ENCODE measurements at regions not wholly inside any gene's neighbourhood (a gene's known extent, or its start where the extent isn't known, plus 50 kb on each side); places are given as distances from the start of the nearest gene placed in this dataset.

DNA sequence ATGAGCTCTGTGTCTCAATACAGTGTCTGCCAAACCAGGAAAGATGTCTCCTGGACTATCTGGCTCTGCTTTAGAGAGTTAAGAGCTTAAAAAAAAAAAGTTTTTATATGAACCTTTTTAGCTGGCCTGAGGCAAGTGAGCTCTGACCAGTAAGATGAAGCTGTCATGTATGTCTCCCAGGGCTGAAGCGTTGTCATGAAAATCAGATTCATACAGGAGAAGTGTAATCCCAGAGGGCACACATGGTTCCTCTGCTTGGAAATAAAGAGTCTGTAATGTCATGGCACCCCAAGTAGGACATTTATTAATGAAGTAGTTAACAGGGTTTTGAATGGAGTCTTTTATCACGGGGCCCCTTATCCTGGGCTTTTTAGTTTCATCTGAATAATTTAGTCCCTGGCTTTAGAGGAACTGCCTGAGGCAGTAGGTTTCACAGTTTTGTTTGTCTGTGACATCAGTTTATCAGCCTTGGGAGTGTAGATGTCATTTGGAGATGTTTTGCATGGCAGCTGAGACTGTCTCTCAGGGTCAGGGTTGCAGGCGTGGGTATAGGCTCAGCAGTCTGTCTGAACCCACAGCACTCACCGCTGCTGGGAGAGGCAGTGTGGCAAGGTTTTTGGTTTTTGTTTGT lies 223.3 kb downstream of the DIRAS2 start:
- Histone ChIP-seq H3K4me1 (replicated peaks in 1 of 2) (no peaks in the 10 kb centered on the region), H3K9me3 (replicated peaks in 1 of 3) (no peaks in the 10 kb centered on the region)
- WGBS, 4 donors: 62 to 81% (median 78%) methylated on average over 4 of the region's 4 CpGs

GRCh38 chr9:90420211-90420610 lies 222.4 kb downstream of the DIRAS2 start:
- Histone ChIP-seq H3K27ac (no peak overlapping the region), H3K9me3 (replicated peaks in 1 of 3) (no peaks in the 10 kb centered on the region), H3K27me3 (no peaks in the 10 kb centered on the region), H3K4me1 (replicated peaks in 1 of 2) (no peaks in the 10 kb centered on the region), H3K4me3 (no peak overlapping the region), H3K36me3 (replicated peaks in 1 of 2) (no peaks in the 10 kb centered on the region)
- no peak for DNase-seq
- 58 to 74% (median 59%) methylated on average over 3 of the region's 3 CpGs for WGBS, 4 donors
- intact Hi-C loops (cut with DNase I): no loop called here
- TF ChIP-seq POLR2A (IDR thresholded peaks at IDR 0.05) (no peak), CTCF (IDR thresholded peaks at IDR 0.05) (no peak)

More for the DNA sequence above, 223.3 kb downstream of the DIRAS2 start:
- no peak for DNase-seq
- TF ChIP-seq POLR2A (IDR thresholded peaks at IDR 0.05) (no peak), CTCF (IDR thresholded peaks at IDR 0.05) (no peak)
- no peaks in the 10 kb centered on the region for H3K36me3 ChIP-seq (replicated peaks in 1 of 2)
- H3K27me3 ChIP-seq: no peaks in the 10 kb centered on the region
- intact Hi-C loops (cut with DNase I): no loop called here
- H3K4me3 ChIP-seq: no peak overlapping the region
- H3K27ac ChIP-seq: no peak overlapping the region

GRCh38 chr9:90420768-90421513 lies 221.7 kb downstream of the DIRAS2 start:
- no peak for TF ChIP-seq POLR2A (IDR thresholded peaks at IDR 0.05)
- TF ChIP-seq CTCF (IDR thresholded peaks at IDR 0.05): no peak
- 48 to 55% (median 52%) methylated on average over 8 to 9 of the region's 9 CpGs for WGBS, 4 donors

DNA sequence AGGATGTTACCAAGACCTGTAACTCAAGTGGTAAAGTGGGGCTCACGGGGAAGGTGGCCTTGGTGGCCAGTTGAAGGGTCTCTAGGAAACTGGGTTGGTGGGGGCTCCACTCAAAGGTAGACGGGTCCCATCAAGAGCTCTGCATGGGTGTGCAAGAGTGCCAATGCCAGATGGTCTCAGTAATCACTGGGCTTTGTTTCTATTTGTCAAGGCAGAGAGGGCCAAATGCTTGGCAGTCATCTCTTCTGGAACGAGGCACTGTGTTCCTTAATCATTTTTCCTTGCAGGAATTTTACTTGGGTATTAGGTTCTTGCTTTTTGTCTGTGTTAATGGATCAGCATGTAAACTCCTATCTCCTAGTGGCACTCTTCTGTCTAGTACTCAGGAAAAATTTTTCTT lies 220.8 kb downstream of the DIRAS2 start:
- no peak overlapping the region for H3K4me3 ChIP-seq
- intact Hi-C loops (cut with DNase I): no loop called here

More at GRCh38 chr9:90420768-90421513, 221.7 kb downstream of the DIRAS2 start:
- no peaks in the 10 kb centered on the region for H3K36me3 ChIP-seq (replicated peaks in 1 of 2)
- intact Hi-C loops (cut with DNase I): no loop called here
- no peaks in the 10 kb centered on the region for H3K27me3 ChIP-seq
- DNase-seq: no peak
- H3K4me3 ChIP-seq: no peak overlapping the region
- H3K9me3 ChIP-seq (replicated peaks in 1 of 3): no peaks in the 10 kb centered on the region
- H3K27ac ChIP-seq: no peak overlapping the region
- H3K4me1 ChIP-seq (replicated peaks in 1 of 2): no peaks in the 10 kb centered on the region

More for the DNA sequence above, 220.8 kb downstream of the DIRAS2 start:
- H3K36me3 ChIP-seq (replicated peaks in 1 of 2): no peaks in the 10 kb centered on the region
- DNase-seq: no peak
- 67 to 86% (median 81%) methylated on average over 3 of the region's 3 CpGs for WGBS, 4 donors
- H3K27me3 ChIP-seq: no peaks in the 10 kb centered on the region
- no peak overlapping the region for H3K27ac ChIP-seq
- no peaks in the 10 kb centered on the region for H3K4me1 ChIP-seq (replicated peaks in 1 of 2)
- H3K9me3 ChIP-seq (replicated peaks in 1 of 3): no peaks in the 10 kb centered on the region
- TF ChIP-seq CTCF (IDR thresholded peaks at IDR 0.05): no peak
- TF ChIP-seq POLR2A (IDR thresholded peaks at IDR 0.05): no peak
